ENCODE measurements at regions not wholly inside any gene's neighbourhood (a gene's known extent, or its start where the extent isn't known, plus 50 kb on each side); places are given as distances from the start of the nearest gene placed in this dataset. TPM values are rescaled to one million over a fixed set of nuclear protein-coding genes. Genes with fewer than 3 reads are reported as not detected.

DNA sequence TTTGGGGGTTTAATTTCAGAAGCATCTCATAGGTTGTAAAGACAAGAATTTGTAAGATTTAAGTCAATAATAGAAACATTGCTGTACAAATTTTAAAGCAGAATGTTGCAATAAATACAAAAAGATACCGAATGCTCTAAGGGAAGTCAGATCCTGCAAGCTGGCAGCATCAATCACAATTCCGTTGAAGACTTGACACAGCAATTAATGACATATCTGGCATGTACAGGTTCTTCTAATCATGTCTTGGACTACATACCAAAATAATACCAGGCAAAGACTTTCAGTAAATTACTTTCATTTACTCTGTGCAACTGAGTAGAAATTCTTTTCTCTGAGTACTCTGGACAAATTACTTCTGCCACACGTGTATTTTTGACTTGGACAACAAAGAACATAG, 54.0 kb upstream of the CDIN1 start:
- Histone ChIP-seq H3K9me3 (no peaks in the 10 kb centered on the region), H3K36me3 (no peaks in the 10 kb centered on the region), H3K4me1 (no peaks in the 10 kb centered on the region), H3K4me3 (no peak overlapping the region), H3K27me3 (no peaks in the 10 kb centered on the region), H3K27ac (no peak overlapping the region)
- 75 to 88% methylated on average over 3 of the region's 3 CpGs for WGBS, 2 donors
- TF ChIP-seq POLR2A (IDR thresholded peaks at IDR 0.05) = no peak
- TF ChIP-seq, protein P1, sequence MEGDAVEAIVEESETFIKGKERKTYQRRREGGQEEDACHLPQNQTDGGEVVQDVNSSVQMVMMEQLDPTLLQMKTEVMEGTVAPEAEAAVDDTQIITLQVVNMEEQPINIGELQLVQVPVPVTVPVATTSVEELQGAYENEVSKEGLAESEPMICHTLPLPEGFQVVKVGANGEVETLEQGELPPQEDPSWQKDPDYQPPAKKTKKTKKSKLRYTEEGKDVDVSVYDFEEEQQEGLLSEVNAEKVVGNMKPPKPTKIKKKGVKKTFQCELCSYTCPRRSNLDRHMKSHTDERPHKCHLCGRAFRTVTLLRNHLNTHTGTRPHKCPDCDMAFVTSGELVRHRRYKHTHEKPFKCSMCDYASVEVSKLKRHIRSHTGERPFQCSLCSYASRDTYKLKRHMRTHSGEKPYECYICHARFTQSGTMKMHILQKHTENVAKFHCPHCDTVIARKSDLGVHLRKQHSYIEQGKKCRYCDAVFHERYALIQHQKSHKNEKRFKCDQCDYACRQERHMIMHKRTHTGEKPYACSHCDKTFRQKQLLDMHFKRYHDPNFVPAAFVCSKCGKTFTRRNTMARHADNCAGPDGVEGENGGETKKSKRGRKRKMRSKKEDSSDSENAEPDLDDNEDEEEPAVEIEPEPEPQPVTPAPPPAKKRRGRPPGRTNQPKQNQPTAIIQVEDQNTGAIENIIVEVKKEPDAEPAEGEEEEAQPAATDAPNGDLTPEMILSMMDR (IDR thresholded peaks at IDR 0.05) = no peak
- no peak for TF ChIP-seq EP300 (IDR thresholded peaks at IDR 0.05)
- no peak for DNase-seq (ENCODE audit: low spot score in 2 of 2)

DNA sequence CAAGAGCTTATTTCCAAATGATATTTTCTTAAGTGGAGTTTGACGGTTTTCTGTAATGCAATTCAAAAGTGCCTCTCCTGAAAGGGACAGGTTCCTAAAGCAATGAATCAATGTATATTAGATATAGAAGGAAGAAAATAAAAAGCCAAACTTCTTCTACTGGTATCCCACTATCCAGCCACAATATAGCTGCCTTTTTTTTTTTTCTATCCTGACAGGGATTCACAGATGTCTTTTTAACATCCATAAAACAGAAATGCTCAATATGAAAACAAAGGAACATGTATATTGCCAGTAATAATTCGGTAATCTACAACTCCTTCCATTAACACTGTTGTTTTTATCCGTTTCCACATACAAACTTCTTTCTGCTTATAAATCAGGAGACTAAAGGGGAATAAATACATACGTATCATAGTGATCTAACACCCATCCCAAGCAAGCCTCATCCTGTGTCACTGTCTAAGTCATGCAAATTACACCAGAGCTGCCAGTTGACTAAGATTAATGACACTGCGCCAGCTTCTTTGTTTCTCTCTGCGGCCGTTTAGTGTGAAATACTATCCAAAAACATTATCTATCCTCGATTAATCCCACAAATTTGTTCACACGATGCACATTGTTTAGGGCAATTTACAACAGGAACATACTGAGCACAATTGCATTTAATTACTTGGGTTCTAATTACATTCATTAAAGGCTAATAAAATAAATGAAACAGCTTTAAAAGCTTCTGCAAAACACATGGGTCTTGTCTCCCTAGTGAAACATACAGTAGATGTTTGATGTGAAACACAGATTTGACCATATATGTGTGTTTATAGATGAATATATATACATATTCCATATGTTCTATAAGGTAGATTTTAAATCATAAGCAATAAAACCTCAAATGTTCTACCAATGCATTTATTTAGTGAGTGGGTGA, 51.9 kb upstream of the CDIN1 start:
- Histone ChIP-seq H3K27me3 (no peaks in the 10 kb centered on the region), H3K4me3 (no peak overlapping the region), H3K36me3 (no peaks in the 10 kb centered on the region), H3K9me3 (no peaks in the 10 kb centered on the region), H3K27ac (no peak overlapping the region), H3K4me1 (no peaks in the 10 kb centered on the region)
- WGBS, 2 donors = 45 to 50% methylated on average over 9 of the region's 9 CpGs
- no peak for DNase-seq (ENCODE audit: low spot score in 2 of 2)
- TF ChIP-seq EP300 (IDR thresholded peaks at IDR 0.05) (no peak), POLR2A (IDR thresholded peaks at IDR 0.05) (no peak)
- TF ChIP-seq, protein P1 (IDR thresholded peaks at IDR 0.05) = no peak

- Histone ChIP-seq H3K4me3 (no peak overlapping the region), H3K27me3 (no peaks in the 10 kb centered on the region), H3K4me1 (peaks cover 0 to 6% (median 0%) of the 10 kb centered on the region in 4 donors), H3K36me3 (no peaks in the 10 kb centered on the region), H3K9me3 (no peaks in the 10 kb centered on the region), H3K27ac (no peak overlapping the region)
- DNase-seq (ENCODE audit: low spot score in 2 of 2) = no peak
- 64% methylated on average over 7 of the region's 7 CpGs for WGBS, 2 donors
- TF ChIP-seq EP300 (IDR thresholded peaks at IDR 0.05) = no peak
- TF ChIP-seq, protein P1 (IDR thresholded peaks at IDR 0.05) = no peak
- no peak for TF ChIP-seq POLR2A (IDR thresholded peaks at IDR 0.05)
These were observed 50.0 kb upstream of the CDIN1 start for GRCh38 chr15:36529296-36530011.

Small RNA genes in the stretch of these regions (small RNA-seq; reads per million reads assigned to genes)
- gene AC068867.1 = not detected
- gene MIR4510 = not detected

Measured in tibial nerve (tissue), 4 donors.